Loucy (cell line): ENCODE measurements at regions not wholly inside any gene's neighbourhood (a gene's known extent, or its start where the extent isn't known, plus 50 kb on each side); places are given as distances from the start of the nearest gene placed in this dataset.

Source experiments
- H2AFZ ChIP-seq: fragments of 200-600 bp; sonication (generic); 2 replicates; pipeline ENCODE4 v1.6.0; 2016; ENCODE audit warnings: antibody characterized with exemption, mild to moderate bottlenecking, low read length, moderate library complexity
- H3F3A ChIP-seq: fragments of 200-600 bp; 2 replicates; pipeline ENCODE4 v1.6.0; 2016; ENCODE audit warnings: antibody characterized with exemption, low read depth, mild to moderate bottlenecking
- H3K27me3 ChIP-seq: fragments of 200-600 bp; sonication (generic); 2 replicates; pipeline ENCODE4 v1.6.1; 2014; ENCODE audit warnings: low read length, mild to moderate bottlenecking; ENCODE audit not compliant: insufficient read depth, poor library complexity, severe bottlenecking
- H3K36me3 ChIP-seq: fragments of 200-600 bp; sonication (generic); 2 replicates; pipeline ENCODE4 v1.6.1; 2016; ENCODE audit warnings: low read length; ENCODE audit not compliant: insufficient read depth
- H3K4me1 ChIP-seq: fragments of 200-600 bp; sonication (generic); 2 replicates; pipeline ENCODE4 v1.5.1; 2014; ENCODE audit warnings: low read length, mild to moderate bottlenecking; ENCODE audit not compliant: insufficient read depth, poor library complexity, severe bottlenecking
- H3K4me2 ChIP-seq: fragments of 200-600 bp; sonication (generic); 2 replicates; pipeline ENCODE4 v1.6.0; 2014; ENCODE audit warnings: antibody characterized with exemption, low read length, low read depth, mild to moderate bottlenecking; ENCODE audit not compliant: poor library complexity, severe bottlenecking
- H3K4me3 ChIP-seq: fragments of 200-600 bp; sonication (generic); 2 replicates; pipeline ENCODE4 v1.5.1; 2014; ENCODE audit warnings: low read length, mild to moderate bottlenecking, mixed read lengths; ENCODE audit not compliant: poor library complexity, severe bottlenecking
- H3K79me2 ChIP-seq: fragments of 200-600 bp; sonication (generic); 2 replicates; pipeline ENCODE4 v1.6.1; 2014; ENCODE audit warnings: low read length; ENCODE audit not compliant: insufficient read depth
- H3K9ac ChIP-seq: fragments of 200-600 bp; sonication (generic); 2 replicates; pipeline ENCODE4 v1.6.0; 2014; ENCODE audit warnings: mild to moderate bottlenecking, low read depth, low read length, moderate library complexity; ENCODE audit not compliant: poor library complexity, severe bottlenecking
- H3K9me2 ChIP-seq: fragments of 200-600 bp; sonication (generic); replicated peaks from 2 replicates; pipeline ENCODE4 v1.6.1; 2016; ENCODE audit warnings: low read depth, low read length, mixed read lengths
- H3K9me3 ChIP-seq: fragments of 200-600 bp; sonication (generic); 2 replicates; pipeline ENCODE4 v1.6.1; 2014; ENCODE audit warnings: mild to moderate bottlenecking, antibody characterized with exemption, low read length, low read depth; ENCODE audit not compliant: insufficient read depth
- H4K20me1 ChIP-seq: fragments of 200-600 bp; sonication (generic); 2 replicates; pipeline ENCODE4 v1.6.0; 2014; ENCODE audit warnings: antibody characterized with exemption, low read length, mild to moderate bottlenecking; ENCODE audit not compliant: insufficient read depth, poor library complexity, severe bottlenecking
- CTCF ChIP-seq: fragments of 200-600 bp; sonication (generic); conservative IDR thresholded peaks from 2 replicates; pipeline ENCODE4 v1.5.1; 2014; ENCODE audit warnings: mild to moderate bottlenecking, antibody characterized with exemption, low read length
- EZH2phosphoT487 ChIP-seq: fragments of 200-600 bp; IDR thresholded peaks from 2 replicates; pipeline ENCODE4 v1.6.1; 2018; ENCODE audit warnings: antibody characterized with exemption, mild to moderate bottlenecking, moderate library complexity, borderline replicate concordance

GRCh38 chr3:110491413-110491812 is 580.2 kb upstream of the NECTIN3 start:
- TF ChIP-seq EZH2phosphoT487 (no peak), CTCF (no peak)
- Histone ChIP-seq H3K36me3 (no peaks in the 10 kb centered on the region), H3K4me3 (no peak overlapping the region), H3K27me3 (no peaks in the 10 kb centered on the region), H3K79me2 (no peaks in the 10 kb centered on the region), H3K9ac (no peak overlapping the region), H3K4me1 (no peaks in the 10 kb centered on the region), H3K9me3 (peaks cover 14% of the 10 kb centered on the region; the same call in 1 of the 2 replicates), H2AFZ (no peak overlapping the region), H3F3A (no peaks in the 10 kb centered on the region), H3K9me2 (no peaks in the 10 kb centered on the region), H3K4me2 (no peak overlapping the region), H4K20me1 (no peaks in the 10 kb centered on the region)

GRCh38 chr3:110492876-110493275 is 578.7 kb upstream of the NECTIN3 start:
- no peak overlapping the region for H3K9ac ChIP-seq
- no peaks in the 10 kb centered on the region for H3K36me3 ChIP-seq
- H2AFZ ChIP-seq, result no peak overlapping the region
- TF ChIP-seq CTCF (no peak), EZH2phosphoT487 (no peak)
- peaks cover 3% of the 10 kb centered on the region; the same call in 1 of the 2 replicates for H3K9me3 ChIP-seq
- no peaks in the 10 kb centered on the region for H3K4me1 ChIP-seq
- no peak overlapping the region for H3K4me2 ChIP-seq
- no peaks in the 10 kb centered on the region for H3F3A ChIP-seq
- no peak overlapping the region for H3K4me3 ChIP-seq
- no peaks in the 10 kb centered on the region for H3K27me3 ChIP-seq
- H4K20me1 ChIP-seq, result no peaks in the 10 kb centered on the region
- H3K79me2 ChIP-seq, result no peaks in the 10 kb centered on the region
- no peaks in the 10 kb centered on the region for H3K9me2 ChIP-seq

- no peak overlapping the region for H2AFZ ChIP-seq
- TF ChIP-seq EZH2phosphoT487 (no peak), CTCF (no peak)
Observed at GRCh38 chr3:110493438-110494092, 578.1 kb upstream of the NECTIN3 start.

More at GRCh38 chr3:110493438-110494092, 578.1 kb upstream of the NECTIN3 start:
- no peak overlapping the region for H3K4me3 ChIP-seq
- no peaks in the 10 kb centered on the region for H3F3A ChIP-seq
- H3K9me3 ChIP-seq, result no peaks in the 10 kb centered on the region
- no peaks in the 10 kb centered on the region for H3K27me3 ChIP-seq
- no peaks in the 10 kb centered on the region for H3K79me2 ChIP-seq
- no peaks in the 10 kb centered on the region for H4K20me1 ChIP-seq
- H3K4me2 ChIP-seq, result no peak overlapping the region
- H3K36me3 ChIP-seq, result no peaks in the 10 kb centered on the region
- no peaks in the 10 kb centered on the region for H3K4me1 ChIP-seq
- H3K9ac ChIP-seq, result no peak overlapping the region
- H3K9me2 ChIP-seq, result no peaks in the 10 kb centered on the region
